Endothelial cell of umbilical vein (primary cell): ENCODE measurements at regions not wholly inside any gene's neighbourhood (a gene's known extent, or its start where the extent isn't known, plus 50 kb on each side); places are given as distances from the start of the nearest gene placed in this dataset.

Source experiments
- BruUV-seq: library from RNA; stranded (reverse); fragments of 400-500 nt; replicated peaks from 2 replicates; lab custom pipeline; 2021; lab: Mats Ljungman, UMichigan
- CTCF ChIA-PET: fragments of 300-600, 350-600 bp; sonication (Branson Sonifier 250); formaldehyde crosslinking; loops from one replicate; lab custom pipeline; 2021; ENCODE audit warnings: antibody characterized with exemption, inconsistent platforms; lab: Charles Lee
- POLR2A ChIA-PET: fragments of 300-600, 350-600 bp; sonication (Branson Sonifier 250); formaldehyde crosslinking; loops from one replicate; lab custom pipeline; 2021; ENCODE audit warnings: antibody characterized with exemption, inconsistent platforms; lab: Charles Lee
- DNase-seq: peaks from one replicate; pipeline ENCODE4 v3.0.0-alpha.2; 2011; ENCODE audit warnings: low read depth, low spot score
- FAIRE-seq: peaks from 2 replicates; lab custom pipeline; 2011; peaks lifted over from hg19 to GRCh38; lab: Jason Lieb, UNC
- H2AFZ ChIP-seq: 2 replicates; pipeline ENCODE4 v1.6.0; 2012; ENCODE audit warnings: low read depth, low read length, control low read depth, inconsistent platforms
- H3K27ac ChIP-seq: 2 replicates; pipeline ENCODE4 v1.5.1; 2011; ENCODE audit warnings: low read depth, mild to moderate bottlenecking, control low read depth, low read length, moderate library complexity; ENCODE audit not compliant: insufficient read depth
- H3K27me3 ChIP-seq, 2 experiments: 2 replicates each; pipeline versions ENCODE4 v1.6.0 to v1.6.1; 2011; ENCODE audit warnings: low read length in 2 of 2, mixed read lengths in 1 of 2; ENCODE audit not compliant: control insufficient read depth in 2 of 2, insufficient read depth in 2 of 2
- H3K36me3 ChIP-seq, 2 experiments: 2 replicates in 1 of 2; 3 replicates in 1 of 2; pipeline ENCODE4 v1.5.1; 2011; ENCODE audit warnings: low read length in 2 of 2, mild to moderate bottlenecking in 1 of 2, moderate library complexity in 1 of 2; ENCODE audit not compliant: control insufficient read depth in 2 of 2, insufficient read depth in 2 of 2; ENCODE audit errors: extremely low read depth in 1 of 2
- H3K4me1 ChIP-seq: 3 replicates; pipeline ENCODE4 v1.5.1; 2011; ENCODE audit warnings: mild to moderate bottlenecking, low read length; ENCODE audit not compliant: control insufficient read depth, insufficient read depth; ENCODE audit errors: extremely low read depth
- H3K4me2 ChIP-seq: 2 replicates; pipeline ENCODE4 v1.6.1; 2011; ENCODE audit warnings: low read length, control low read depth, mixed read lengths; ENCODE audit not compliant: insufficient read depth
- H3K4me3 ChIP-seq, 3 experiments: fragments of 200-600 bp in 1 of 3; sonication (generic), shearing (Covaris generic) in 1 of 3; replicated peaks in 1 of 3; 2 replicates each; pipeline ENCODE4 v1.5.1; 2011 to 2016; ENCODE audit warnings: control low read depth in 3 of 3, low read length in 3 of 3, mild to moderate bottlenecking in 2 of 3, inconsistent platforms in 1 of 3, low read depth in 1 of 3, moderate library complexity in 1 of 3; ENCODE audit not compliant: insufficient read depth in 1 of 3
- H3K79me2 ChIP-seq: 2 replicates; pipeline ENCODE4 v1.6.0; 2012; ENCODE audit warnings: low read length, inconsistent platforms; ENCODE audit not compliant: control insufficient read depth, insufficient read depth
- H3K9ac ChIP-seq: replicated peaks from 2 replicates; pipeline ENCODE3; 2011; ENCODE audit warnings: low read length, control low read depth; ENCODE audit not compliant: insufficient read depth; ENCODE audit errors: extremely low read depth
- H3K9me1 ChIP-seq: replicated peaks from 3 replicates; pipeline ENCODE4 v1.6.0; 2011; ENCODE audit warnings: mild to moderate bottlenecking, low read length; ENCODE audit not compliant: control insufficient read depth, insufficient read depth; ENCODE audit errors: extremely low read depth
- H3K9me3 ChIP-seq: replicated peaks from 2 replicates; pipeline ENCODE4 v1.5.1; 2012; ENCODE audit warnings: low read length, inconsistent platforms; ENCODE audit not compliant: control insufficient read depth, insufficient read depth
- H4K20me1 ChIP-seq: replicated peaks from 2 replicates; pipeline ENCODE3; 2011; ENCODE audit warnings: mild to moderate bottlenecking, low read length; ENCODE audit not compliant: control insufficient read depth, insufficient read depth; ENCODE audit errors: extremely low read depth
- CTCF ChIP-seq, 2 donors: IDR thresholded peaks; 1 replicate in 1 of 2; 2 replicates in 1 of 2; pipeline ENCODE4 v1.5.1; 2011; ENCODE audit warnings: low read length in 2 of 2, mild to moderate bottlenecking in 2 of 2, moderate library complexity in 2 of 2, control low read depth in 1 of 2, inconsistent platforms in 1 of 2, low read depth in 1 of 2; ENCODE audit not compliant: insufficient read depth in 1 of 2; ENCODE audit errors: extremely low read depth in 1 of 2
- EZH2 ChIP-seq: IDR thresholded peaks from 2 replicates; pipeline ENCODE4 v1.6.1; 2012; ENCODE audit warnings: borderline replicate concordance, low read depth, mild to moderate bottlenecking, moderate library complexity, low read length, inconsistent platforms; ENCODE audit not compliant: severe bottlenecking
- FOS ChIP-seq: IDR thresholded peaks from 2 replicates; pipeline ENCODE4 v1.6.1; 2011; ENCODE audit warnings: mild to moderate bottlenecking, low read length, moderate library complexity, borderline replicate concordance; ENCODE audit not compliant: insufficient read depth
- GATA2 ChIP-seq: IDR thresholded peaks from 2 replicates; pipeline ENCODE4 v1.7.0; 2011; ENCODE audit warnings: low read depth, mild to moderate bottlenecking, moderate library complexity, mixed read lengths, low read length; ENCODE audit not compliant: insufficient read length, insufficient read depth
- JUN ChIP-seq: IDR thresholded peaks from 2 replicates; pipeline ENCODE4 v1.6.1; 2011; ENCODE audit warnings: borderline replicate concordance, low read depth; ENCODE audit not compliant: insufficient read length, insufficient read depth
- MYC ChIP-seq: IDR thresholded peaks from one replicate; pipeline ENCODE4 v1.6.1; 2011; ENCODE audit warnings: mild to moderate bottlenecking, low read depth, low read length
- POLR2A ChIP-seq: IDR thresholded peaks from 2 replicates; pipeline ENCODE4 v1.6.1; 2012; ENCODE audit warnings: low read depth, mild to moderate bottlenecking, control low read depth, low read length
- POLR2AphosphoS5 ChIP-seq: IDR thresholded peaks from 2 replicates; pipeline ENCODE4 v1.6.1; 2012; ENCODE audit warnings: low read depth, mild to moderate bottlenecking, control low read depth, low read length, moderate library complexity; ENCODE audit not compliant: insufficient read depth
- dilution Hi-C: fragments of 300-500 bp; cut with MboI; formaldehyde crosslinking; loops from one replicate; pipeline ENCODE4 v1.15.0; 2019; ENCODE audit warnings: low sequenced_read_pairs; ENCODE audit not compliant: extremely low pct_ligation_motif_present
- intact Hi-C: fragments of 100-400 bp; cut with micrococcal nuclease; formaldehyde crosslinking; loops from one replicate; pipeline ENCODE4 v1.10.0; 2022
- TF ChIP-seq, protein P1 (sequence below): IDR thresholded peaks from 2 replicates; pipeline ENCODE4 v1.6.1; 2011; ENCODE audit not compliant: insufficient read depth, insufficient read length

- Histone ChIP-seq H4K20me1 (no peaks in the 10 kb centered on the region), H3K36me3 (no peaks in the 10 kb centered on the region), H2AFZ (no peak overlapping the region), H3K9me1 (no peaks in the 10 kb centered on the region), H3K4me2 (no peak overlapping the region), H3K27me3 (no peaks in the 10 kb centered on the region), H3K9ac (no peak overlapping the region), H3K4me3 (no peak overlapping the region), H3K79me2 (no peaks in the 10 kb centered on the region), H3K27ac (no peak overlapping the region), H3K4me1 (no peaks in the 10 kb centered on the region), H3K9me3 (no peaks in the 10 kb centered on the region)
- POLR2A ChIA-PET, result no interaction called here
- CTCF ChIA-PET, result interaction anchor here (1.7 kb wide), 1 partner anchor 9 kb away, joined by 4 read pairs; no protein-coding TSS in a partner anchor
- no peak for DNase-seq
- dilution Hi-C loops, result no loop called here
- intact Hi-C loops, result no loop called here
- BruUV-seq, result no TSS peak
- FAIRE-seq, result no peak
- no peak for TF ChIP-seq POLR2AphosphoS5
- no peak for TF ChIP-seq MYC
- no peak for TF ChIP-seq CTCF (IDR thresholded peaks at IDR 0.05; ENCODE audit: extremely low read depth in 1 of 2, insufficient read depth in 1 of 2, low read depth in 1 of 2, low read length in 2 of 2)
- TF ChIP-seq, protein P1, sequence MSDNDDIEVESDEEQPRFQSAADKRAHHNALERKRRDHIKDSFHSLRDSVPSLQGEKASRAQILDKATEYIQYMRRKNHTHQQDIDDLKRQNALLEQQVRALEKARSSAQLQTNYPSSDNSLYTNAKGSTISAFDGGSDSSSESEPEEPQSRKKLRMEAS, result no peak
- no peak for TF ChIP-seq EZH2
- no peak for TF ChIP-seq GATA2
- no peak for TF ChIP-seq JUN
- no peak for TF ChIP-seq FOS
- TF ChIP-seq POLR2A, result no peak
Observed at GRCh38 chr2:145226901-145227300, 707.0 kb upstream of the ZEB2 start.
